Keratinocyte (primary cell): ENCODE measurements at regions not wholly inside any gene's neighbourhood (a gene's known extent, or its start where the extent isn't known, plus 50 kb on each side); places are given as distances from the start of the nearest gene placed in this dataset.

Experiments
- DNase-seq: peaks from one replicate; pipeline ENCODE4 v3.0.0-alpha.2; 2011; ENCODE audit warnings: low read depth, missing footprints, low spot score
- FAIRE-seq: peaks from 2 replicates; lab custom pipeline; 2011; peaks lifted over from hg19 to GRCh38; lab: Jason Lieb, UNC
- H2AFZ ChIP-seq: 2 replicates; pipeline ENCODE4 v1.6.0; 2012; ENCODE audit warnings: low read length, control low read depth, inconsistent platforms; ENCODE audit not compliant: control insufficient read depth
- H3K27ac ChIP-seq: 2 replicates; pipeline ENCODE4 v1.5.1; 2011; ENCODE audit warnings: low read length; ENCODE audit not compliant: control insufficient read depth, insufficient read depth
- H3K27me3 ChIP-seq: 3 replicates; pipeline ENCODE4 v1.6.0; 2011; ENCODE audit warnings: low read length; ENCODE audit not compliant: control insufficient read depth, insufficient read depth; ENCODE audit errors: extremely low read depth
- H3K36me3 ChIP-seq, 2 experiments: 2 replicates in 1 of 2; 3 replicates in 1 of 2; pipeline ENCODE4 v1.5.1; 2011; ENCODE audit warnings: low read length in 2 of 2, mild to moderate bottlenecking in 1 of 2; ENCODE audit not compliant: control insufficient read depth in 2 of 2, insufficient read depth in 2 of 2; ENCODE audit errors: extremely low read depth in 1 of 2
- H3K4me1 ChIP-seq: 3 replicates; pipeline ENCODE4 v1.5.1; 2011; ENCODE audit warnings: low read length; ENCODE audit not compliant: control insufficient read depth, insufficient read depth; ENCODE audit errors: extremely low read depth
- H3K4me2 ChIP-seq: 3 replicates; pipeline ENCODE4 v1.6.0; 2011; ENCODE audit warnings: low read depth, low read length; ENCODE audit not compliant: control insufficient read depth, insufficient read depth; ENCODE audit errors: extremely low read depth
- H3K4me3 ChIP-seq, 3 experiments: fragments of 200-600 bp in 1 of 3; sonication (generic) in 1 of 3; 2 replicates in 2 of 3; 3 replicates in 1 of 3; pipeline ENCODE4 v1.5.1; 2011 to 2016; ENCODE audit warnings: low read length in 3 of 3, mild to moderate bottlenecking in 3 of 3, control low read depth in 2 of 3, inconsistent platforms in 1 of 3, low read depth in 1 of 3, mixed read lengths in 1 of 3, mixed run types in 1 of 3, moderate library complexity in 1 of 3; ENCODE audit not compliant: control insufficient read depth in 2 of 3, insufficient read depth in 2 of 3; ENCODE audit errors: extremely low read depth in 1 of 3
- H3K79me2 ChIP-seq: 2 replicates; pipeline ENCODE4 v1.6.0; 2012; ENCODE audit warnings: low read length; ENCODE audit not compliant: control insufficient read depth, insufficient read depth
- H3K9ac ChIP-seq: 3 replicates; pipeline ENCODE4 v1.6.0; 2011; ENCODE audit warnings: low read length; ENCODE audit not compliant: control insufficient read depth, insufficient read depth; ENCODE audit errors: extremely low read depth
- H3K9me1 ChIP-seq: 3 replicates; pipeline ENCODE4 v1.6.0; 2011; ENCODE audit warnings: low read length; ENCODE audit not compliant: control insufficient read depth, insufficient read depth; ENCODE audit errors: extremely low read depth
- H3K9me3 ChIP-seq: 2 replicates; pipeline ENCODE4 v1.5.1; 2012; ENCODE audit warnings: low read depth, low read length; ENCODE audit not compliant: control insufficient read depth
- H4K20me1 ChIP-seq: 3 replicates; pipeline ENCODE4 v1.6.0; 2011; ENCODE audit warnings: low read length; ENCODE audit not compliant: control insufficient read depth, insufficient read depth; ENCODE audit errors: extremely low read depth
- EZH2 ChIP-seq: IDR thresholded peaks from one replicate; pipeline ENCODE4 v1.6.1; 2012; ENCODE audit warnings: inconsistent platforms, mild to moderate bottlenecking, low read length, moderate library complexity
- dilution Hi-C: fragments of 300-500 bp; cut with MboI; formaldehyde crosslinking; loops from one replicate; pipeline ENCODE4 v1.7.0; 2020; ENCODE audit warnings: low sequenced_read_pairs; ENCODE audit not compliant: extremely low pct_ligation_motif_present
- TF ChIP-seq, protein P1 (sequence below), 3 experiments: IDR thresholded peaks in 1 of 3; conservative IDR thresholded peaks in 1 of 3; optimal IDR thresholded peaks in 1 of 3; 2 replicates in 2 of 3; 3 replicates in 1 of 3; pipeline versions ENCODE3 to v1.5.1; 2011; ENCODE audit warnings: low read length in 3 of 3, mild to moderate bottlenecking in 3 of 3, moderate library complexity in 2 of 3, control low read depth in 1 of 3, inconsistent platforms in 1 of 3; ENCODE audit not compliant: insufficient read depth in 2 of 3; ENCODE audit errors: extremely low read depth in 1 of 3

DNA sequence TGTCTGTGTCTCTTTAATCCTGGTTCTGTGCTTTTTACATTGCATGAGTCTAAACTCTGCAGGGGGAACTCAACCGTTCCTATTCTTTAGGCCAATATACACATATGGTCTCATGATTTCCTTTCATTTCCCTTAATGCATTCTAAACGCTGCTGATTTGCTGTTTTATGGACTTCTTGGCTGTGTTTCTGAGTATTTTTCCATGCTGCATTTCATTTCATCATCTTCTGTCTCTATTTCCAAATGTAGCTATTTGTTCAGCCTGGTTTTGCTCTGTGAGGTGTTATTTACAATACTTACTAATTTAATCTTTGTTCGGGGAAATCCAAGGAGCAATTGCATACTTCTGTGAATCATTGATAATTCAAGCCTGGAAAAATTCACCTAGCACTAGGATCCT, 897.2 kb downstream of the TSN start:
- FAIRE-seq: no peak
- no peak for TF ChIP-seq EZH2
- TF ChIP-seq, protein P1, sequence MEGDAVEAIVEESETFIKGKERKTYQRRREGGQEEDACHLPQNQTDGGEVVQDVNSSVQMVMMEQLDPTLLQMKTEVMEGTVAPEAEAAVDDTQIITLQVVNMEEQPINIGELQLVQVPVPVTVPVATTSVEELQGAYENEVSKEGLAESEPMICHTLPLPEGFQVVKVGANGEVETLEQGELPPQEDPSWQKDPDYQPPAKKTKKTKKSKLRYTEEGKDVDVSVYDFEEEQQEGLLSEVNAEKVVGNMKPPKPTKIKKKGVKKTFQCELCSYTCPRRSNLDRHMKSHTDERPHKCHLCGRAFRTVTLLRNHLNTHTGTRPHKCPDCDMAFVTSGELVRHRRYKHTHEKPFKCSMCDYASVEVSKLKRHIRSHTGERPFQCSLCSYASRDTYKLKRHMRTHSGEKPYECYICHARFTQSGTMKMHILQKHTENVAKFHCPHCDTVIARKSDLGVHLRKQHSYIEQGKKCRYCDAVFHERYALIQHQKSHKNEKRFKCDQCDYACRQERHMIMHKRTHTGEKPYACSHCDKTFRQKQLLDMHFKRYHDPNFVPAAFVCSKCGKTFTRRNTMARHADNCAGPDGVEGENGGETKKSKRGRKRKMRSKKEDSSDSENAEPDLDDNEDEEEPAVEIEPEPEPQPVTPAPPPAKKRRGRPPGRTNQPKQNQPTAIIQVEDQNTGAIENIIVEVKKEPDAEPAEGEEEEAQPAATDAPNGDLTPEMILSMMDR (optimal IDR thresholded peaks at IDR 0.05 in 1 of 3, IDR thresholded peaks at IDR 0.05 in 1 of 3, conservative IDR thresholded peaks at IDR 0.05 in 1 of 3; ENCODE audit: extremely low read depth in 1 of 3, insufficient read depth in 2 of 3, low read length in 3 of 3): no peak
- dilution Hi-C loops: no loop called here

DNA sequence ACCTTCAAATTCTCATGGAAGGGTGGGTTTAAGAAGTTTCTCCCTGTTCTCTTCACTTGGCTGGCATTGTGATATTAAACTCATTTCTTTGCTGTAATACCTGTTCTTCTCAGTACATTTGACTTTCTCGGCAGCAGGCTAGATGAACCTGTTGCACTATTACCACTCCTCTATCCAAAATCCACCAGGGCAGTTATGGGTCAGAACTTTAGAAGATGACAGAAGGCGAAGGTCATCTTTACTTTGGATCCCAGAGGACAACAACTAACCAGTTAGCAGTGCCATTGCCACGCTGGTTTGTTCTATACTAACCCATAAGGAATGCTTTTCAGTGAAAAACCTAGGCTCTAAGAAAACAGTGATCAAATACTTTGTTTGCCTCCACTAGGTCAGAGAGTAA, 901.0 kb downstream of the TSN start:
- H3K9me1 ChIP-seq: no peaks in the 10 kb centered on the region
- no peaks in the 10 kb centered on the region for H4K20me1 ChIP-seq
- H3K4me3 ChIP-seq: no peak overlapping the region
- no peak for FAIRE-seq
- H3K79me2 ChIP-seq: no peaks in the 10 kb centered on the region
- H3K9ac ChIP-seq: no peak overlapping the region
- no peaks in the 10 kb centered on the region for H3K4me1 ChIP-seq
- dilution Hi-C loops: no loop called here
- H3K4me2 ChIP-seq: no peak overlapping the region
- H3K27ac ChIP-seq: no peak overlapping the region
- DNase-seq: no peak
- no peak for TF ChIP-seq EZH2
- TF ChIP-seq, protein P1 (optimal IDR thresholded peaks at IDR 0.05 in 1 of 3, IDR thresholded peaks at IDR 0.05 in 1 of 3, conservative IDR thresholded peaks at IDR 0.05 in 1 of 3; ENCODE audit: extremely low read depth in 1 of 3, insufficient read depth in 2 of 3, low read length in 3 of 3): no peak
- no peaks in the 10 kb centered on the region for H3K36me3 ChIP-seq
- H3K27me3 ChIP-seq: peaks cover 8% of the 10 kb centered on the region
- no peak overlapping the region for H2AFZ ChIP-seq
- H3K9me3 ChIP-seq: no peaks in the 10 kb centered on the region

More for the DNA sequence above, 897.2 kb downstream of the TSN start:
- no peak overlapping the region for H3K4me2 ChIP-seq
- no peak for DNase-seq
- no peaks in the 10 kb centered on the region for H3K27me3 ChIP-seq
- no peaks in the 10 kb centered on the region for H3K4me1 ChIP-seq
- H3K79me2 ChIP-seq: no peaks in the 10 kb centered on the region
- no peak overlapping the region for H2AFZ ChIP-seq
- no peak overlapping the region for H3K9ac ChIP-seq
- no peaks in the 10 kb centered on the region for H3K9me1 ChIP-seq
- no peaks in the 10 kb centered on the region for H3K36me3 ChIP-seq
- H3K4me3 ChIP-seq: no peak overlapping the region
- no peaks in the 10 kb centered on the region for H4K20me1 ChIP-seq
- H3K27ac ChIP-seq: no peak overlapping the region
- H3K9me3 ChIP-seq: no peaks in the 10 kb centered on the region
